Islet precursor cell (in vitro differentiated cells): ENCODE measurements at regions not wholly inside any gene's neighbourhood (a gene's known extent, or its start where the extent isn't known, plus 50 kb on each side); places are given as distances from the start of the nearest gene placed in this dataset.

Experiments used
- DNase-seq: peaks from one replicate; pipeline ENCODE4 v3.0.0-alpha.2; 2018

- DNase-seq = no peak
These were observed 289.6 kb downstream of the ETS1 start for GRCh38 chr11:128297805-128298204.

GRCh38 chr11:128297091-128297651 lies 290.2 kb downstream of the ETS1 start:
- no peak for DNase-seq

GRCh38 chr11:128294671-128295050 lies 292.7 kb downstream of the ETS1 start:
- no peak for DNase-seq

GRCh38 chr11:128294001-128294670 lies 293.2 kb downstream of the ETS1 start:
- no peak for DNase-seq

GRCh38 chr11:128291835-128292234 lies 295.5 kb downstream of the ETS1 start:
- no peak for DNase-seq

- peak; percentile 52 for DNase-seq
These were observed 296.4 kb downstream of the ETS1 start for GRCh38 chr11:128291007-128291406.

GRCh38 chr11:128290106-128290840 lies 297.1 kb downstream of the ETS1 start:
- DNase-seq = peak; percentile 66

GRCh38 chr11:128289048-128289447 lies 298.3 kb downstream of the ETS1 start:
- no peak for DNase-seq

GRCh38 chr11:128288368-128288767 lies 299.0 kb downstream of the ETS1 start:
- no peak for DNase-seq

GRCh38 chr11:128285321-128285720 lies 302.0 kb downstream of the ETS1 start:
- no peak for DNase-seq

- no peak for DNase-seq
These were observed 302.7 kb downstream of the ETS1 start for GRCh38 chr11:128284634-128285033.

GRCh38 chr11:128283451-128283850 lies 303.9 kb downstream of the ETS1 start:
- DNase-seq = no peak

- no peak for DNase-seq
These were observed 305.3 kb downstream of the ETS1 start for GRCh38 chr11:128282053-128282452.

- DNase-seq = no peak
These were observed 307.5 kb downstream of the ETS1 start for GRCh38 chr11:128279866-128280265.

GRCh38 chr11:128273736-128274135 lies 313.6 kb downstream of the ETS1 start:
- no peak for DNase-seq

- no peak for DNase-seq
These were observed 316.0 kb downstream of the ETS1 start for GRCh38 chr11:128271401-128271800.

GRCh38 chr11:128269466-128269865 lies 317.9 kb downstream of the ETS1 start:
- no peak for DNase-seq

GRCh38 chr11:128266893-128267292 lies 320.5 kb downstream of the ETS1 start:
- no peak for DNase-seq

- DNase-seq = no peak
These were observed 324.7 kb downstream of the ETS1 start for GRCh38 chr11:128262463-128263345.

- no peak for DNase-seq
These were observed 326.3 kb downstream of the ETS1 start for GRCh38 chr11:128261011-128261421.

GRCh38 chr11:128260398-128260797 lies 327.0 kb downstream of the ETS1 start:
- no peak for DNase-seq

- no peak for DNase-seq
These were observed 327.5 kb downstream of the ETS1 start for GRCh38 chr11:128259816-128260215.

- no peak for DNase-seq
These were observed 332.4 kb downstream of the ETS1 start for GRCh38 chr11:128254941-128255340.
